Activated CD8-positive, alpha-beta memory T cell treated with anti-CD3 and anti-CD28 coated beads, Interleukin-2, amount 50 U/mL, for 4 hours (primary cell): ENCODE measurements at regions not wholly inside any gene's neighbourhood (a gene's known extent, or its start where the extent isn't known, plus 50 kb on each side); places are given as distances from the start of the nearest gene placed in this dataset.
"Not testable (repeated sequence)": the region's sequence is repeated elsewhere in the genome, so short reads cannot be mapped to it uniquely, and the experiment has no call there.

Source experiments
- DNase-seq: peaks from one replicate; pipeline ENCODE4 v3.0.0-alpha.2; 2020

- DNase-seq: not testable (repeated sequence)
Observed at GRCh38 chr7:69499-70123, 122.8 kb upstream of the FAM20C start.

GRCh38 chr7:70207-70606 lies 122.2 kb upstream of the FAM20C start:
- not testable (repeated sequence) for DNase-seq

GRCh38 chr7:70989-71388 lies 121.4 kb upstream of the FAM20C start:
- DNase-seq: not testable (repeated sequence)

- not testable (repeated sequence) for DNase-seq
Observed at GRCh38 chr7:72266-73057, 119.9 kb upstream of the FAM20C start.

- DNase-seq: not testable (repeated sequence)
Observed at GRCh38 chr7:73058-73331, 119.4 kb upstream of the FAM20C start.

- DNase-seq: not testable (repeated sequence)
Observed at GRCh38 chr7:74008-74540, 118.3 kb upstream of the FAM20C start.

GRCh38 chr7:75511-75910 lies 116.9 kb upstream of the FAM20C start:
- not testable (repeated sequence) for DNase-seq

GRCh38 chr7:76202-76601 lies 116.2 kb upstream of the FAM20C start:
- not testable (repeated sequence) for DNase-seq

- not testable (repeated sequence) for DNase-seq
Observed at GRCh38 chr7:76829-77395, 115.5 kb upstream of the FAM20C start.

GRCh38 chr7:78862-79261 lies 113.5 kb upstream of the FAM20C start:
- not testable (repeated sequence) for DNase-seq

- not testable (repeated sequence) for DNase-seq
Observed at GRCh38 chr7:79400-80055, 112.8 kb upstream of the FAM20C start.

- no peak for DNase-seq
Observed at GRCh38 chr7:80259-81067, 111.9 kb upstream of the FAM20C start.

- no peak for DNase-seq
Observed at GRCh38 chr7:81068-81925, 111.1 kb upstream of the FAM20C start.

- DNase-seq: no peak
Observed at GRCh38 chr7:81926-82756, 110.2 kb upstream of the FAM20C start.

GRCh38 chr7:82757-83155 lies 109.6 kb upstream of the FAM20C start:
- no peak for DNase-seq

GRCh38 chr7:83441-83840 lies 108.9 kb upstream of the FAM20C start:
- DNase-seq: no peak

- DNase-seq: no peak
Observed at GRCh38 chr7:83861-84632, 108.3 kb upstream of the FAM20C start.

- DNase-seq: no peak
Observed at GRCh38 chr7:84633-85020, 107.7 kb upstream of the FAM20C start.

- no peak for DNase-seq
Observed at GRCh38 chr7:85074-85882, 107.1 kb upstream of the FAM20C start.
